GM19025 (cell line): ENCODE measurements at regions not wholly inside any gene's neighbourhood (a gene's known extent, or its start where the extent isn't known, plus 50 kb on each side); places are given as distances from the start of the nearest gene placed in this dataset.
"Not testable (repeated sequence)": the region's sequence is repeated elsewhere in the genome, so short reads cannot be mapped to it uniquely, and the experiment has no call there.

Experiments used
- ATAC-seq: cut with Tn5 transposase; IDR thresholded peaks from one replicate; pipeline ENCODE4 v1.9.1; 2021; ENCODE audit warnings: mild to moderate bottlenecking, low read depth, moderate library complexity; ENCODE audit not compliant: unreplicated experiment

- no peak for ATAC-seq
These were observed 187.4 kb upstream of the BRINP3 start for GRCh38 chr1:190665045-190665444.

- ATAC-seq = no peak
These were observed 190.2 kb upstream of the BRINP3 start for GRCh38 chr1:190667914-190668313.

- no peak for ATAC-seq
These were observed 201.4 kb upstream of the BRINP3 start for GRCh38 chr1:190679044-190679443.

- ATAC-seq = no peak
These were observed 201.8 kb upstream of the BRINP3 start for GRCh38 chr1:190679454-190679853.

GRCh38 chr1:190679983-190680382 is 202.3 kb upstream of the BRINP3 start:
- no peak for ATAC-seq

GRCh38 chr1:190685676-190686075 is 208.0 kb upstream of the BRINP3 start:
- no peak for ATAC-seq

GRCh38 chr1:190688096-190688495 is 210.4 kb upstream of the BRINP3 start:
- no peak for ATAC-seq

GRCh38 chr1:190698488-190698887 is 220.8 kb upstream of the BRINP3 start:
- ATAC-seq = not testable (repeated sequence)

GRCh38 chr1:190699165-190699564 is 221.5 kb upstream of the BRINP3 start:
- no peak for ATAC-seq

GRCh38 chr1:190708418-190709057 is 230.9 kb upstream of the BRINP3 start:
- no peak for ATAC-seq

GRCh38 chr1:190711069-190711468 is 233.4 kb upstream of the BRINP3 start:
- no peak for ATAC-seq

- no peak for ATAC-seq
These were observed 239.4 kb upstream of the BRINP3 start for GRCh38 chr1:190717055-190717454.

- ATAC-seq = no peak
These were observed 259.4 kb upstream of the BRINP3 start for GRCh38 chr1:190736971-190737590.

GRCh38 chr1:190738317-190738716 is 260.7 kb upstream of the BRINP3 start:
- ATAC-seq = no peak

GRCh38 chr1:190739926-190740325 is 262.3 kb upstream of the BRINP3 start:
- ATAC-seq = no peak

- ATAC-seq = no peak
These were observed 270.0 kb upstream of the BRINP3 start for GRCh38 chr1:190747704-190748103.

GRCh38 chr1:190752131-190752530 is 274.5 kb upstream of the BRINP3 start:
- no peak for ATAC-seq

GRCh38 chr1:190754666-190755065 is 277.0 kb upstream of the BRINP3 start:
- no peak for ATAC-seq

- ATAC-seq = peak; percentile 52
These were observed 282.1 kb upstream of the BRINP3 start for GRCh38 chr1:190759807-190760206.

- ATAC-seq = no peak
These were observed 284.7 kb upstream of the BRINP3 start for GRCh38 chr1:190762325-190762724.

- no peak for ATAC-seq
These were observed 315.2 kb upstream of the BRINP3 start for GRCh38 chr1:190792873-190793272.

GRCh38 chr1:190807629-190808028 is 330.0 kb upstream of the BRINP3 start:
- ATAC-seq = no peak
